A673 (cell line): ENCODE measurements at regions not wholly inside any gene's neighbourhood (a gene's known extent, or its start where the extent isn't known, plus 50 kb on each side); places are given as distances from the start of the nearest gene placed in this dataset.

ENCODE experiments used
- BruUV-seq: library from RNA; stranded (reverse); fragments of 400-500 nt; replicated peaks from 2 replicates; lab custom pipeline; 2021; lab: Mats Ljungman, UMichigan
- CTCF ChIA-PET: fragments of 300-600 bp; sonication (Branson Sonifier 250); formaldehyde crosslinking; loops from one replicate; lab custom pipeline; 2022; ENCODE audit warnings: antibody characterized with exemption; lab: Charles Lee
- POLR2A ChIA-PET: fragments of 300-600 bp; sonication (Branson Sonifier 250); formaldehyde crosslinking; loops from one replicate; lab custom pipeline; 2022; ENCODE audit warnings: antibody characterized with exemption; ENCODE audit not compliant: low non-redundant PET; lab: Charles Lee
- DNase-seq: peaks from one replicate; pipeline ENCODE4 v3.0.0-alpha.2; 2015; ENCODE audit warnings: low spot score
- H3K27ac ChIP-seq: fragments of 200-600 bp; sonication (generic); 2 replicates; pipeline ENCODE4 v1.5.1; 2016; ENCODE audit warnings: mixed run types, low read depth, mild to moderate bottlenecking, mixed read lengths, antibody characterized with exemption, low read length; ENCODE audit not compliant: poor library complexity, severe bottlenecking
- H3K27me3 ChIP-seq: fragments of 200-600 bp; sonication (generic); replicated peaks from 2 replicates; pipeline ENCODE4 v1.6.1; 2017; ENCODE audit warnings: mixed run types, low read depth, mild to moderate bottlenecking, mixed read lengths, antibody characterized with exemption, low read length; ENCODE audit not compliant: insufficient read depth, poor library complexity
- H3K36me3 ChIP-seq: fragments of 200-600 bp; sonication (generic); 2 replicates; pipeline ENCODE4 v1.6.1; 2016; ENCODE audit warnings: mixed run types, mild to moderate bottlenecking, mixed read lengths, antibody characterized with exemption, low read length; ENCODE audit not compliant: insufficient read depth, poor library complexity, severe bottlenecking
- H3K4me1 ChIP-seq: fragments of 200-600 bp; sonication (generic); 2 replicates; pipeline ENCODE4 v1.6.1; 2017; ENCODE audit warnings: mixed run types, mild to moderate bottlenecking, mixed read lengths, antibody characterized with exemption, low read length; ENCODE audit not compliant: insufficient read depth, poor library complexity, severe bottlenecking
- H3K4me3 ChIP-seq: fragments of 200-600 bp; sonication (generic); 2 replicates; pipeline ENCODE4 v1.5.1; 2016; ENCODE audit warnings: low read depth, mixed run types, mild to moderate bottlenecking, mixed read lengths, low read length; ENCODE audit not compliant: poor library complexity, severe bottlenecking
- H3K9me3 ChIP-seq: fragments of 200-600 bp; sonication (generic); 2 replicates; pipeline ENCODE4 v1.6.1; 2016; ENCODE audit warnings: mixed run types, low read depth, mild to moderate bottlenecking, mixed read lengths, antibody characterized with exemption, low read length; ENCODE audit not compliant: poor library complexity, severe bottlenecking
- EZH2 ChIP-seq: fragments of 200-600 bp; sonication (generic); IDR thresholded peaks from 2 replicates; pipeline ENCODE4 v1.6.1; 2017; ENCODE audit warnings: borderline replicate concordance, low read depth, mild to moderate bottlenecking, mixed read lengths, antibody characterized with exemption, low read length; ENCODE audit not compliant: poor library complexity, severe bottlenecking
- intact Hi-C: fragments of 100-400 bp; cut with micrococcal nuclease; formaldehyde crosslinking; loops from one replicate; pipeline ENCODE4 v1.10.0; 2022; ENCODE audit not compliant: unreplicated experiment
- TF ChIP-seq, protein P1 (sequence below): fragments of 300-800, 200-600 bp; sonication (generic); conservative IDR thresholded peaks from 2 replicates; pipeline ENCODE4 v1.5.1; 2017; ENCODE audit warnings: low read depth, mild to moderate bottlenecking, antibody characterized with exemption, low read length, moderate library complexity, mixed read lengths

DNA sequence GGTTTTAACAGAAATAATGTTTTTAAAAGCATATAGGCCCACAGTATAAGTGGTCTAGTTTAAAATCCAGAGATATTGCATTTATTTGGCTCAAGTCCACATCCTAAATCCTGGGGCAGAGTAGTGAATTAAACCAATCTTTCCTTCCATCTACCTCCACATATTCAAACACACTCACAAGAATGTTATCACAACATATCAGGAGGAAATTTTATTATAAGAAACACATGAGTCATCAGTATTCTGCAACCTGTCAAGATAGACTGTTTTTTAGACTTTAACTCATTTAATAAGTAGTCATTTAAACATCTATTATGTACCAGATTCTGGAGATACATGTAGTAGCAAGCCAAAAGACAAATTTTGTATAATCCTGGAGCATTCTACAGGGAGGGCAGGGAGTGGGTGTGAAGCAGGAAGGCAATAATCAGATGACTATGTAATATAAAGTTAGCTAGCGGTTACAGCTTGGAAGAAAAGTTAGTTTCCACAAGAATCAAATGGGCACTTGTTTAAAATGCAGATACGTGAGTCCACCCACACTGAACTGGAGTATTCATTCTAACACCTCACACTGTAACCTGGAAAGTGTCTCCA, 187.3 kb upstream of the PIK3R1 start:
- H3K36me3 ChIP-seq, result no peaks in the 10 kb centered on the region
- TF ChIP-seq EZH2, result no peak
- TF ChIP-seq, protein P1, sequence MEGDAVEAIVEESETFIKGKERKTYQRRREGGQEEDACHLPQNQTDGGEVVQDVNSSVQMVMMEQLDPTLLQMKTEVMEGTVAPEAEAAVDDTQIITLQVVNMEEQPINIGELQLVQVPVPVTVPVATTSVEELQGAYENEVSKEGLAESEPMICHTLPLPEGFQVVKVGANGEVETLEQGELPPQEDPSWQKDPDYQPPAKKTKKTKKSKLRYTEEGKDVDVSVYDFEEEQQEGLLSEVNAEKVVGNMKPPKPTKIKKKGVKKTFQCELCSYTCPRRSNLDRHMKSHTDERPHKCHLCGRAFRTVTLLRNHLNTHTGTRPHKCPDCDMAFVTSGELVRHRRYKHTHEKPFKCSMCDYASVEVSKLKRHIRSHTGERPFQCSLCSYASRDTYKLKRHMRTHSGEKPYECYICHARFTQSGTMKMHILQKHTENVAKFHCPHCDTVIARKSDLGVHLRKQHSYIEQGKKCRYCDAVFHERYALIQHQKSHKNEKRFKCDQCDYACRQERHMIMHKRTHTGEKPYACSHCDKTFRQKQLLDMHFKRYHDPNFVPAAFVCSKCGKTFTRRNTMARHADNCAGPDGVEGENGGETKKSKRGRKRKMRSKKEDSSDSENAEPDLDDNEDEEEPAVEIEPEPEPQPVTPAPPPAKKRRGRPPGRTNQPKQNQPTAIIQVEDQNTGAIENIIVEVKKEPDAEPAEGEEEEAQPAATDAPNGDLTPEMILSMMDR, result no peak
- no TSS peak for BruUV-seq
- intact Hi-C loops, result no loop called here
- no peaks in the 10 kb centered on the region for H3K9me3 ChIP-seq
- no peaks in the 10 kb centered on the region for H3K27me3 ChIP-seq
- H3K4me3 ChIP-seq, result no peak overlapping the region
- H3K4me1 ChIP-seq, result peaks cover 23% of the 10 kb centered on the region
- peak overlapping the region; percentile 2 for H3K27ac ChIP-seq
- POLR2A ChIA-PET, result no interaction called here
- CTCF ChIA-PET, result no interaction called here
- DNase-seq, result no peak

DNA sequence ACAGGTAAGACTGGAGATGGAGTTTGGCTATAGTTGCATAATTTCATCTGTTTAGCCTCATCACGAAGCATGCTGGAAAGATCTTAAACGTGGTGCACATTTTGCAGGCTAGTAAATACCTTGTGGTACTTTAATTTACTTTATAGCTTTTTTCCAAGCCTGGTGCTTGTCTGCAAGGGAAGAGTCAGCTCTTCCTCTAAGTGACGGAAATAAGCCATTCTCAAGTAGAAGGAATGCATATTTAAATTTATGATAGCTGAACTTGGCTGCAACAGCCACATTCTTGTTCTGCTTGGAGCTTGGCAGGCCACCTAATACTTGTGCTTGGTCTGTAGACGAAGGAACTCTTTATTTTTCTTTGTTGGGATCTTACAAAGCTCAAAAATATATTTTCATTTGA, 188.0 kb upstream of the PIK3R1 start:
- Histone ChIP-seq H3K36me3 (no peaks in the 10 kb centered on the region), H3K9me3 (no peaks in the 10 kb centered on the region), H3K4me3 (no peak overlapping the region), H3K4me1 (peaks cover 23% of the 10 kb centered on the region), H3K27ac (peak overlapping the region; percentile 2), H3K27me3 (no peaks in the 10 kb centered on the region)
- ChIA-PET CTCF (no interaction called here), POLR2A (no interaction called here)
- intact Hi-C loops, result no loop called here
- DNase-seq, result peak; percentile 40
- BruUV-seq, result no TSS peak
- TF ChIP-seq, protein P1, result no peak
- TF ChIP-seq EZH2, result no peak

- DNase-seq, result no peak
- Histone ChIP-seq H3K27me3 (no peaks in the 10 kb centered on the region), H3K36me3 (no peaks in the 10 kb centered on the region), H3K4me3 (no peak overlapping the region), H3K27ac (no peak overlapping the region), H3K4me1 (peaks cover 23% of the 10 kb centered on the region), H3K9me3 (no peaks in the 10 kb centered on the region)
- CTCF ChIA-PET, result no interaction called here
- no TSS peak for BruUV-seq
- POLR2A ChIA-PET, result no interaction called here
- intact Hi-C loops, result no loop called here
- TF ChIP-seq, protein P1, result no peak
- TF ChIP-seq EZH2, result no peak
These were observed 189.3 kb upstream of the PIK3R1 start for GRCh38 chr5:68026092-68026885.
